Keratinocyte (primary cell): ENCODE measurements at regions not wholly inside any gene's neighbourhood (a gene's known extent, or its start where the extent isn't known, plus 50 kb on each side); places are given as distances from the start of the nearest gene placed in this dataset.

Source experiments
- DNase-seq: peaks from one replicate; pipeline ENCODE4 v3.0.0-alpha.2; 2011; ENCODE audit warnings: low read depth, missing footprints, low spot score
- FAIRE-seq: peaks from 2 replicates; lab custom pipeline; 2011; peaks lifted over from hg19 to GRCh38; lab: Jason Lieb, UNC
- H2AFZ ChIP-seq: 2 replicates; pipeline ENCODE4 v1.6.0; 2012; ENCODE audit warnings: low read length, control low read depth, inconsistent platforms; ENCODE audit not compliant: control insufficient read depth
- H3K27ac ChIP-seq: 2 replicates; pipeline ENCODE4 v1.5.1; 2011; ENCODE audit warnings: low read length; ENCODE audit not compliant: control insufficient read depth, insufficient read depth
- H3K27me3 ChIP-seq: 3 replicates; pipeline ENCODE4 v1.6.0; 2011; ENCODE audit warnings: low read length; ENCODE audit not compliant: control insufficient read depth, insufficient read depth; ENCODE audit errors: extremely low read depth
- H3K36me3 ChIP-seq, 2 experiments: 2 replicates in 1 of 2; 3 replicates in 1 of 2; pipeline ENCODE4 v1.5.1; 2011; ENCODE audit warnings: low read length in 2 of 2, mild to moderate bottlenecking in 1 of 2; ENCODE audit not compliant: control insufficient read depth in 2 of 2, insufficient read depth in 2 of 2; ENCODE audit errors: extremely low read depth in 1 of 2
- H3K4me1 ChIP-seq: 3 replicates; pipeline ENCODE4 v1.5.1; 2011; ENCODE audit warnings: low read length; ENCODE audit not compliant: control insufficient read depth, insufficient read depth; ENCODE audit errors: extremely low read depth
- H3K4me2 ChIP-seq: 3 replicates; pipeline ENCODE4 v1.6.0; 2011; ENCODE audit warnings: low read depth, low read length; ENCODE audit not compliant: control insufficient read depth, insufficient read depth; ENCODE audit errors: extremely low read depth
- H3K4me3 ChIP-seq, 3 experiments: fragments of 200-600 bp in 1 of 3; sonication (generic) in 1 of 3; 2 replicates in 2 of 3; 3 replicates in 1 of 3; pipeline ENCODE4 v1.5.1; 2011 to 2016; ENCODE audit warnings: low read length in 3 of 3, mild to moderate bottlenecking in 3 of 3, control low read depth in 2 of 3, inconsistent platforms in 1 of 3, low read depth in 1 of 3, mixed read lengths in 1 of 3, mixed run types in 1 of 3, moderate library complexity in 1 of 3; ENCODE audit not compliant: control insufficient read depth in 2 of 3, insufficient read depth in 2 of 3; ENCODE audit errors: extremely low read depth in 1 of 3
- H3K79me2 ChIP-seq: 2 replicates; pipeline ENCODE4 v1.6.0; 2012; ENCODE audit warnings: low read length; ENCODE audit not compliant: control insufficient read depth, insufficient read depth
- H3K9ac ChIP-seq: 3 replicates; pipeline ENCODE4 v1.6.0; 2011; ENCODE audit warnings: low read length; ENCODE audit not compliant: control insufficient read depth, insufficient read depth; ENCODE audit errors: extremely low read depth
- H3K9me1 ChIP-seq: 3 replicates; pipeline ENCODE4 v1.6.0; 2011; ENCODE audit warnings: low read length; ENCODE audit not compliant: control insufficient read depth, insufficient read depth; ENCODE audit errors: extremely low read depth
- H3K9me3 ChIP-seq: 2 replicates; pipeline ENCODE4 v1.5.1; 2012; ENCODE audit warnings: low read depth, low read length; ENCODE audit not compliant: control insufficient read depth
- H4K20me1 ChIP-seq: 3 replicates; pipeline ENCODE4 v1.6.0; 2011; ENCODE audit warnings: low read length; ENCODE audit not compliant: control insufficient read depth, insufficient read depth; ENCODE audit errors: extremely low read depth
- EZH2 ChIP-seq: IDR thresholded peaks from one replicate; pipeline ENCODE4 v1.6.1; 2012; ENCODE audit warnings: inconsistent platforms, mild to moderate bottlenecking, low read length, moderate library complexity
- dilution Hi-C: fragments of 300-500 bp; cut with MboI; formaldehyde crosslinking; loops from one replicate; pipeline ENCODE4 v1.7.0; 2020; ENCODE audit warnings: low sequenced_read_pairs; ENCODE audit not compliant: extremely low pct_ligation_motif_present
- TF ChIP-seq, protein P1 (sequence below), 3 experiments: IDR thresholded peaks in 1 of 3; conservative IDR thresholded peaks in 1 of 3; optimal IDR thresholded peaks in 1 of 3; 2 replicates in 2 of 3; 3 replicates in 1 of 3; pipeline versions ENCODE3 to v1.5.1; 2011; ENCODE audit warnings: low read length in 3 of 3, mild to moderate bottlenecking in 3 of 3, moderate library complexity in 2 of 3, control low read depth in 1 of 3, inconsistent platforms in 1 of 3; ENCODE audit not compliant: insufficient read depth in 2 of 3; ENCODE audit errors: extremely low read depth in 1 of 3

- FAIRE-seq, result no peak
- H2AFZ ChIP-seq, result no peak overlapping the region
- dilution Hi-C loops, result no loop called here
Observed at GRCh38 chr7:156192921-156193320, 380.7 kb upstream of the SHH start.

GRCh38 chr7:156191090-156191489 lies 378.8 kb upstream of the SHH start:
- H3K9me3 ChIP-seq, result peaks cover 5% of the 10 kb centered on the region

More at GRCh38 chr7:156192921-156193320, 380.7 kb upstream of the SHH start:
- Histone ChIP-seq H4K20me1 (no peaks in the 10 kb centered on the region), H3K27ac (no peak overlapping the region), H3K27me3 (no peaks in the 10 kb centered on the region), H3K4me3 (no peak overlapping the region), H3K79me2 (no peaks in the 10 kb centered on the region), H3K4me2 (no peak overlapping the region), H3K9me1 (no peaks in the 10 kb centered on the region), H3K4me1 (no peaks in the 10 kb centered on the region), H3K9ac (no peak overlapping the region), H3K36me3 (no peaks in the 10 kb centered on the region), H3K9me3 (peaks cover 4% of the 10 kb centered on the region)
- no peak for DNase-seq
- TF ChIP-seq, protein P1, sequence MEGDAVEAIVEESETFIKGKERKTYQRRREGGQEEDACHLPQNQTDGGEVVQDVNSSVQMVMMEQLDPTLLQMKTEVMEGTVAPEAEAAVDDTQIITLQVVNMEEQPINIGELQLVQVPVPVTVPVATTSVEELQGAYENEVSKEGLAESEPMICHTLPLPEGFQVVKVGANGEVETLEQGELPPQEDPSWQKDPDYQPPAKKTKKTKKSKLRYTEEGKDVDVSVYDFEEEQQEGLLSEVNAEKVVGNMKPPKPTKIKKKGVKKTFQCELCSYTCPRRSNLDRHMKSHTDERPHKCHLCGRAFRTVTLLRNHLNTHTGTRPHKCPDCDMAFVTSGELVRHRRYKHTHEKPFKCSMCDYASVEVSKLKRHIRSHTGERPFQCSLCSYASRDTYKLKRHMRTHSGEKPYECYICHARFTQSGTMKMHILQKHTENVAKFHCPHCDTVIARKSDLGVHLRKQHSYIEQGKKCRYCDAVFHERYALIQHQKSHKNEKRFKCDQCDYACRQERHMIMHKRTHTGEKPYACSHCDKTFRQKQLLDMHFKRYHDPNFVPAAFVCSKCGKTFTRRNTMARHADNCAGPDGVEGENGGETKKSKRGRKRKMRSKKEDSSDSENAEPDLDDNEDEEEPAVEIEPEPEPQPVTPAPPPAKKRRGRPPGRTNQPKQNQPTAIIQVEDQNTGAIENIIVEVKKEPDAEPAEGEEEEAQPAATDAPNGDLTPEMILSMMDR (optimal IDR thresholded peaks at IDR 0.05 in 1 of 3, IDR thresholded peaks at IDR 0.05 in 1 of 3, conservative IDR thresholded peaks at IDR 0.05 in 1 of 3; ENCODE audit: extremely low read depth in 1 of 3, insufficient read depth in 2 of 3, low read length in 3 of 3), result no peak
- no peak for TF ChIP-seq EZH2

More at GRCh38 chr7:156191090-156191489, 378.8 kb upstream of the SHH start:
- Histone ChIP-seq H3K27me3 (no peaks in the 10 kb centered on the region), H4K20me1 (no peaks in the 10 kb centered on the region), H3K4me1 (no peaks in the 10 kb centered on the region), H3K36me3 (no peaks in the 10 kb centered on the region), H3K9ac (no peak overlapping the region), H2AFZ (no peak overlapping the region), H3K4me3 (no peak overlapping the region), H3K27ac (no peak overlapping the region), H3K9me1 (no peaks in the 10 kb centered on the region), H3K79me2 (no peaks in the 10 kb centered on the region), H3K4me2 (no peak overlapping the region)
- DNase-seq, result no peak
- dilution Hi-C loops, result no loop called here
- TF ChIP-seq, protein P1 (optimal IDR thresholded peaks at IDR 0.05 in 1 of 3, IDR thresholded peaks at IDR 0.05 in 1 of 3, conservative IDR thresholded peaks at IDR 0.05 in 1 of 3; ENCODE audit: extremely low read depth in 1 of 3, insufficient read depth in 2 of 3, low read length in 3 of 3), result no peak
- no peak for TF ChIP-seq EZH2
- no peak for FAIRE-seq
